GM12874 (cell line): ENCODE measurements at regions not wholly inside any gene's neighbourhood (a gene's known extent, or its start where the extent isn't known, plus 50 kb on each side); places are given as distances from the start of the nearest gene placed in this dataset.

Experiments used
- TF ChIP-seq, protein P1 (sequence below): IDR thresholded peaks from 2 replicates; pipeline ENCODE4 v1.5.1; 2011; ENCODE audit warnings: low read depth, mild to moderate bottlenecking, control low read depth, low read length, moderate library complexity; ENCODE audit not compliant: insufficient read depth

DNA sequence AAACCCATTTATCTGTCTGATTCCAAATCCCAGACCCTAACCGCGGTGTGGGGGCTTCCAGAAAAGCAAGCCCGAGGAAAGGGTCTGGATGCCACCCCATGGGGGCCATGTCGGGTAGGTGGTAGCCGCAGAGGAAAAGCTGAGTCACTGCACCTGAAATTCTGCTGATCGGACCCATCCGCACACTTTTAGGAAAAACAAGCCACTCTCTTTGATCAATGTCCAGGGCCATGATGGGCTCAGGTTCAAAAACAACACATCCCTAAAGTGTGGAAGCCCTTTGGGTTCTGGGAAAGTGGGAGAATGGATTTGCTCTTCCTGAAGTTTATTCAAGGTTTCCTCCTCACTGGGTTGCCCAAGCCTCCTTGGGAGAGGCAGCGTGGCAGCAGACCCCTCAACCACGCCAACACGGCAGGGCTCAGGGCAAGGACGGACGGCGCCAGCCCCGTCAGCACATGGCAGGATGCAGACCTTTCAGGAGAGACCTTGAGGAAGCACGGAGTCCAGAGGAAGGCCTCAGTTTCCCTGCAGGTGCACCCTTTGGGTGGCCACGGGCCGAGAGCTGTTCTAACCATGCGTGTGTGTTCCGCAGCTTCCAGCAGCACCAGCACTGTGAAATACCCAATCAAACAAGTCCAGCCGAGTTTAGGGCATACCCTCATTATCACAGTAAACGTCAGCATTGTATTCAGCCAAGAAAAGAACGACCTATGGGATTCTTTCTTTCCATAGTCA is 367.0 kb downstream of the FOXL1 start:
- TF ChIP-seq, protein P1, sequence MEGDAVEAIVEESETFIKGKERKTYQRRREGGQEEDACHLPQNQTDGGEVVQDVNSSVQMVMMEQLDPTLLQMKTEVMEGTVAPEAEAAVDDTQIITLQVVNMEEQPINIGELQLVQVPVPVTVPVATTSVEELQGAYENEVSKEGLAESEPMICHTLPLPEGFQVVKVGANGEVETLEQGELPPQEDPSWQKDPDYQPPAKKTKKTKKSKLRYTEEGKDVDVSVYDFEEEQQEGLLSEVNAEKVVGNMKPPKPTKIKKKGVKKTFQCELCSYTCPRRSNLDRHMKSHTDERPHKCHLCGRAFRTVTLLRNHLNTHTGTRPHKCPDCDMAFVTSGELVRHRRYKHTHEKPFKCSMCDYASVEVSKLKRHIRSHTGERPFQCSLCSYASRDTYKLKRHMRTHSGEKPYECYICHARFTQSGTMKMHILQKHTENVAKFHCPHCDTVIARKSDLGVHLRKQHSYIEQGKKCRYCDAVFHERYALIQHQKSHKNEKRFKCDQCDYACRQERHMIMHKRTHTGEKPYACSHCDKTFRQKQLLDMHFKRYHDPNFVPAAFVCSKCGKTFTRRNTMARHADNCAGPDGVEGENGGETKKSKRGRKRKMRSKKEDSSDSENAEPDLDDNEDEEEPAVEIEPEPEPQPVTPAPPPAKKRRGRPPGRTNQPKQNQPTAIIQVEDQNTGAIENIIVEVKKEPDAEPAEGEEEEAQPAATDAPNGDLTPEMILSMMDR: no peak

- TF ChIP-seq, protein P1: no peak
Observed at GRCh38 chr16:86946396-86946795, 368.0 kb downstream of the FOXL1 start.

- TF ChIP-seq, protein P1: no peak
Observed at GRCh38 chr16:86946981-86947380, 368.6 kb downstream of the FOXL1 start.

DNA sequence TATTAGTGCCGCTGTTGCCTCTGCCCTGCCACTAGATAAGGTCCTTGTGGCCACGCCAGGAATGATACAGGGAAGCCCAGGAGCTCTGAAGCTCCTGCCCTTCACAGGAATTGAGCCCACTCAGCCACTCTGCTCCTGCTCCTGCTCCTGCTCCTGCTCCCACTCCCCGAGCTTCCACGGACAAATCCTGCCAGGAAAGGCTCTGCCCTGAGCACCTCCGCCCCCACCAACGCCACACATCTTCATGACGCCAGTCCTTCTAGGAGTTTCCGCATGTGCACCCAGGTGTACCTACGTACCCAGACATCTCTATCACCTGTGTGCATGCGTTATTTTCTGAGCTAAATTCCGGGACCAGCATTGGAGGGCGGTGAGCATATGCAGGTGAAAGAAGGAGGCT is 369.1 kb downstream of the C16orf95 start:
- TF ChIP-seq, protein P1: no peak

GRCh38 chr16:86949116-86949515 is 368.1 kb downstream of the C16orf95 start:
- TF ChIP-seq, protein P1: no peak

- TF ChIP-seq, protein P1: no peak
Observed at GRCh38 chr16:86949630-86950029, 367.6 kb downstream of the C16orf95 start.

DNA sequence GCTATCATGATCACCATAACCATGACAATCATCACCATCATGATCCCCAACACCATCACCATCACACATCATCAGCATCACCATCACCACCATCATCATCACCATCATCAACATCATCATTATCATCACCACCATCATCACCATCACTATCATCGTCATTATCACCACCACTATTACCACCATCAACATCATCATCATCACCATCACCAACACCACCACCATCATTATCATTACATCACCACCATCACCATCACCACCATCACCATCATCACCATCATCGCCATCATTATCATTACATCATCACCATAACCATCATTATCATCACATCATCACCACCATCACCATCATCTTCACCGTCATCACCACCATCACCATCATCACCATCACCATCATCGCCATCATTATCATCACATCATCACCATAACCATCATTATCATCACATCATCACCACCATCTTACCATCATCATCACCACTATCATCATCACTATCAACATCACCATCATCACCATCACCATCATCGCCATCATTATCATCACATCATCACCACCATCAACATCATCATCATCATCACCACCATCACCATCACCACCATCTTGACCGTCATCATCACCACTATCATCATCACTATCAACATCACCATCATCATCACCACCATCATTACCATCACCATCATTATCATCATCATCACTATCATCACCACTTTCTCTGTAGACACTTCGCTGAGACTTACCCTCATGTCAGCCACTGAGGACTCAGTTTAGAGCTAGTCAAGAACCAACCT is 366.0 kb downstream of the C16orf95 start:
- TF ChIP-seq, protein P1: no peak
